ENCODE measurements at regions not wholly inside any gene's neighbourhood (a gene's known extent, or its start where the extent isn't known, plus 50 kb on each side); places are given as distances from the start of the nearest gene placed in this dataset.

- Histone ChIP-seq H3K9me3 (ENCODE audit: control insufficient read depth, insufficient read depth, low read length) (peaks cover 39% of the 10 kb centered on the region), H3K4me3 (ENCODE audit: low read depth, low read length) (no peak overlapping the region), H3K27ac (ENCODE audit: low read depth, low read length) (no peak overlapping the region), H3K27me3 (ENCODE audit: control insufficient read depth, insufficient read depth, low read length) (no peaks in the 10 kb centered on the region)
- TF ChIP-seq, protein P1, sequence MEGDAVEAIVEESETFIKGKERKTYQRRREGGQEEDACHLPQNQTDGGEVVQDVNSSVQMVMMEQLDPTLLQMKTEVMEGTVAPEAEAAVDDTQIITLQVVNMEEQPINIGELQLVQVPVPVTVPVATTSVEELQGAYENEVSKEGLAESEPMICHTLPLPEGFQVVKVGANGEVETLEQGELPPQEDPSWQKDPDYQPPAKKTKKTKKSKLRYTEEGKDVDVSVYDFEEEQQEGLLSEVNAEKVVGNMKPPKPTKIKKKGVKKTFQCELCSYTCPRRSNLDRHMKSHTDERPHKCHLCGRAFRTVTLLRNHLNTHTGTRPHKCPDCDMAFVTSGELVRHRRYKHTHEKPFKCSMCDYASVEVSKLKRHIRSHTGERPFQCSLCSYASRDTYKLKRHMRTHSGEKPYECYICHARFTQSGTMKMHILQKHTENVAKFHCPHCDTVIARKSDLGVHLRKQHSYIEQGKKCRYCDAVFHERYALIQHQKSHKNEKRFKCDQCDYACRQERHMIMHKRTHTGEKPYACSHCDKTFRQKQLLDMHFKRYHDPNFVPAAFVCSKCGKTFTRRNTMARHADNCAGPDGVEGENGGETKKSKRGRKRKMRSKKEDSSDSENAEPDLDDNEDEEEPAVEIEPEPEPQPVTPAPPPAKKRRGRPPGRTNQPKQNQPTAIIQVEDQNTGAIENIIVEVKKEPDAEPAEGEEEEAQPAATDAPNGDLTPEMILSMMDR (IDR thresholded peaks at IDR 0.05; ENCODE audit: low read depth, low read length): no peak
- POLR2A ChIA-PET: no interaction called here
- CTCF ChIA-PET: interaction anchor here (4.9 kb wide), 1 partner anchor 12 kb away, joined by 30 read pairs; no protein-coding TSS in a partner anchor
- no peak for DNase-seq (ENCODE audit: low read depth, low spot score)
These were observed 92.6 kb downstream of the ERMARD start for GRCh38 chr6:169843991-169844390.

- no peak overlapping the region for H3K4me3 ChIP-seq (ENCODE audit: low read depth, low read length)
- POLR2A ChIA-PET: no interaction called here
- TF ChIP-seq, protein P1 (IDR thresholded peaks at IDR 0.05; ENCODE audit: low read depth, low read length): no peak
- no peak for DNase-seq (ENCODE audit: low read depth, low spot score)
- H3K27ac ChIP-seq (ENCODE audit: low read depth, low read length): no peak overlapping the region
- H3K27me3 ChIP-seq (ENCODE audit: control insufficient read depth, insufficient read depth, low read length): no peaks in the 10 kb centered on the region
- CTCF ChIA-PET: interaction anchor here (4.9 kb wide), 1 partner anchor 11 kb away, joined by 30 read pairs; no protein-coding TSS in a partner anchor
- peaks cover 38% of the 10 kb centered on the region for H3K9me3 ChIP-seq (ENCODE audit: control insufficient read depth, insufficient read depth, low read length)
These were observed 91.7 kb downstream of the ERMARD start for GRCh38 chr6:169843110-169843509.

GRCh38 chr6:169841907-169842606 is 90.6 kb downstream of the ERMARD start:
- TF ChIP-seq, protein P1 (IDR thresholded peaks at IDR 0.05; ENCODE audit: low read depth, low read length): no peak
- H3K4me3 ChIP-seq (ENCODE audit: low read depth, low read length): no peak overlapping the region
- ChIA-PET POLR2A (no interaction called here), CTCF (interaction anchor here (4.9 kb wide), 1 partner anchor 10 kb away, joined by 30 read pairs; no protein-coding TSS in a partner anchor)
- DNase-seq (ENCODE audit: low read depth, low spot score): no peak
- H3K9me3 ChIP-seq (ENCODE audit: control insufficient read depth, insufficient read depth, low read length): peaks cover 44% of the 10 kb centered on the region
- H3K27ac ChIP-seq (ENCODE audit: low read depth, low read length): no peak overlapping the region
- no peaks in the 10 kb centered on the region for H3K27me3 ChIP-seq (ENCODE audit: control insufficient read depth, insufficient read depth, low read length)

- ChIA-PET CTCF (interaction anchor here (4.9 kb wide), 1 partner anchor 9 kb away, joined by 30 read pairs; no protein-coding TSS in a partner anchor), POLR2A (no interaction called here)
- no peak for DNase-seq (ENCODE audit: low read depth, low spot score)
- TF ChIP-seq, protein P1 (IDR thresholded peaks at IDR 0.05; ENCODE audit: low read depth, low read length): no peak
- H3K4me3 ChIP-seq (ENCODE audit: low read depth, low read length): no peak overlapping the region
- peaks cover 38% of the 10 kb centered on the region for H3K9me3 ChIP-seq (ENCODE audit: control insufficient read depth, insufficient read depth, low read length)
- no peaks in the 10 kb centered on the region for H3K27me3 ChIP-seq (ENCODE audit: control insufficient read depth, insufficient read depth, low read length)
- no peak overlapping the region for H3K27ac ChIP-seq (ENCODE audit: low read depth, low read length)
These were observed 89.8 kb downstream of the ERMARD start for GRCh38 chr6:169841251-169841650.

- TF ChIP-seq, protein P1 (IDR thresholded peaks at IDR 0.05; ENCODE audit: low read depth, low read length): no peak
- POLR2A ChIA-PET: no interaction called here
- H3K9me3 ChIP-seq (ENCODE audit: control insufficient read depth, insufficient read depth, low read length): peaks cover 29% of the 10 kb centered on the region; the same call in 1 of the 2 replicates
- no peak for DNase-seq (ENCODE audit: low read depth, low spot score)
- CTCF ChIA-PET: no interaction called here
- H3K27ac ChIP-seq (ENCODE audit: low read depth, low read length): no peak overlapping the region
- H3K4me3 ChIP-seq (ENCODE audit: low read depth, low read length): no peak overlapping the region
- no peaks in the 10 kb centered on the region for H3K27me3 ChIP-seq (ENCODE audit: control insufficient read depth, insufficient read depth, low read length)
These were observed 88.6 kb downstream of the ERMARD start for GRCh38 chr6:169839898-169840631.
